ENCODE measurements at regions not wholly inside any gene's neighbourhood (a gene's known extent, or its start where the extent isn't known, plus 50 kb on each side); places are given as distances from the start of the nearest gene placed in this dataset.

- TF ChIP-seq, protein P1, sequence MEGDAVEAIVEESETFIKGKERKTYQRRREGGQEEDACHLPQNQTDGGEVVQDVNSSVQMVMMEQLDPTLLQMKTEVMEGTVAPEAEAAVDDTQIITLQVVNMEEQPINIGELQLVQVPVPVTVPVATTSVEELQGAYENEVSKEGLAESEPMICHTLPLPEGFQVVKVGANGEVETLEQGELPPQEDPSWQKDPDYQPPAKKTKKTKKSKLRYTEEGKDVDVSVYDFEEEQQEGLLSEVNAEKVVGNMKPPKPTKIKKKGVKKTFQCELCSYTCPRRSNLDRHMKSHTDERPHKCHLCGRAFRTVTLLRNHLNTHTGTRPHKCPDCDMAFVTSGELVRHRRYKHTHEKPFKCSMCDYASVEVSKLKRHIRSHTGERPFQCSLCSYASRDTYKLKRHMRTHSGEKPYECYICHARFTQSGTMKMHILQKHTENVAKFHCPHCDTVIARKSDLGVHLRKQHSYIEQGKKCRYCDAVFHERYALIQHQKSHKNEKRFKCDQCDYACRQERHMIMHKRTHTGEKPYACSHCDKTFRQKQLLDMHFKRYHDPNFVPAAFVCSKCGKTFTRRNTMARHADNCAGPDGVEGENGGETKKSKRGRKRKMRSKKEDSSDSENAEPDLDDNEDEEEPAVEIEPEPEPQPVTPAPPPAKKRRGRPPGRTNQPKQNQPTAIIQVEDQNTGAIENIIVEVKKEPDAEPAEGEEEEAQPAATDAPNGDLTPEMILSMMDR (IDR thresholded peaks at IDR 0.05), result no peak
- TF ChIP-seq POLR2A (IDR thresholded peaks at IDR 0.05), result no peak
- intact Hi-C loops (cut with DNase I; ENCODE audit: low total_unique reads), result no loop called here
- H3K4me3 ChIP-seq (ENCODE audit: low read depth, poor library complexity, severe bottlenecking), result no peak overlapping the region
- 13 to 18% methylated on average over 1 of the region's 1 CpG for WGBS, 2 donors
- DNase-seq (ENCODE audit: low spot score in 2 of 2), result no peak
Observed at GRCh38 chr9:117464941-117465616, 50.2 kb upstream of the ASTN2 start.

Data from lower leg skin (tissue), 4 donors.